HCT116 (cell line): ENCODE measurements at regions not wholly inside any gene's neighbourhood (a gene's known extent, or its start where the extent isn't known, plus 50 kb on each side); places are given as distances from the start of the nearest gene placed in this dataset.

Experiments used
- ATAC-seq: fragments of 200-7000 bp; cut with Tn5 transposase; 2 replicates; pipeline ENCODE4 v1.9.1; 2020; ENCODE audit warnings: mild to moderate bottlenecking, moderate library complexity
- BruUV-seq: library from RNA; stranded (reverse); fragments of 400-500 nt; replicated peaks from 2 replicates; lab custom pipeline; 2021; lab: Mats Ljungman, UMichigan
- CTCF ChIA-PET: fragments of 300-600 bp; sonication (Branson Sonifier 250); formaldehyde crosslinking; loops from one replicate; lab custom pipeline; 2021; ENCODE audit warnings: antibody characterized with exemption; lab: Charles Lee
- POLR2A ChIA-PET: fragments of 300-600, 350-600 bp; sonication (Branson Sonifier 250); formaldehyde crosslinking; loops from one replicate; lab custom pipeline; 2021; ENCODE audit warnings: antibody characterized with exemption; lab: Charles Lee
- RAD21 ChIA-PET, 2 experiments: fragments of 300-600 bp; sonication (Branson Sonifier 250); formaldehyde crosslinking; loops; one replicate each; lab custom pipeline; 2023; ENCODE audit warnings: low total read pairs in 2 of 2; ENCODE audit not compliant: uncharacterized antibody in 2 of 2, unreplicated experiment in 2 of 2, low non-redundant PET in 1 of 2; lab: Charles Lee
- DNase-seq: peaks from one replicate; pipeline ENCODE4 v3.0.0-alpha.2; 2010; ENCODE audit warnings: low read depth, low spot score
- H2AFZ ChIP-seq: fragments of 200-600 bp; shearing (Covaris generic), sonication (generic); 2 replicates; pipeline ENCODE4 v1.6.1; 2017; ENCODE audit warnings: low read depth, mixed run types, mixed read lengths, antibody characterized with exemption, low read length; ENCODE audit not compliant: poor library complexity, severe bottlenecking
- H3K27ac ChIP-seq: 2 replicates; pipeline ENCODE4 v1.5.1; 2012; ENCODE audit warnings: low read depth, low read length
- H3K27me3 ChIP-seq: fragments of 200-600 bp; sonication (generic); 2 replicates; pipeline ENCODE4 v1.6.1; 2016; ENCODE audit warnings: mixed run types, low read length, mixed read lengths; ENCODE audit not compliant: insufficient read depth
- H3K36me3 ChIP-seq, 2 experiments: fragments of 200-500 bp in 1 of 2; fragments of 200-600 bp in 1 of 2; sonication (Bioruptor generic) in 1 of 2; sonication (generic) in 1 of 2; 2 replicates each; pipeline versions ENCODE4 v1.5.1 to v1.6.1; 2014 to 2016; ENCODE audit warnings: low read length in 2 of 2, inconsistent platforms in 1 of 2, mixed read lengths in 1 of 2, mixed run types in 1 of 2; ENCODE audit not compliant: insufficient read depth in 2 of 2, control insufficient read depth in 1 of 2
- H3K4me1 ChIP-seq, 2 experiments: fragments of 200-600 bp in 1 of 2; sonication (generic) in 1 of 2; 2 replicates each; pipeline versions ENCODE4 v1.5.1 to v1.6.1; 2012 to 2017; ENCODE audit warnings: low read length in 2 of 2, inconsistent platforms in 1 of 2, mild to moderate bottlenecking in 1 of 2, mixed read lengths in 1 of 2, mixed run types in 1 of 2, moderate library complexity in 1 of 2; ENCODE audit not compliant: insufficient read depth in 2 of 2, control insufficient read depth in 1 of 2
- H3K4me2 ChIP-seq: fragments of 200-600 bp; sonication (generic); 2 replicates; pipeline ENCODE4 v1.6.1; 2017; ENCODE audit warnings: mixed run types, low read length, mixed read lengths
- H3K4me3 ChIP-seq, 2 experiments: fragments of 200-600 bp in 1 of 2; sonication (generic) in 1 of 2; replicated peaks in 1 of 2; 2 replicates each; pipeline ENCODE4 v1.5.1; 2011 to 2016; ENCODE audit warnings: low read length in 2 of 2, control low read depth in 1 of 2, low read depth in 1 of 2, mild to moderate bottlenecking in 1 of 2, mixed read lengths in 1 of 2, mixed run types in 1 of 2
- H3K79me2 ChIP-seq: fragments of 200-600 bp; sonication (generic); 2 replicates; pipeline ENCODE4 v1.6.1; 2017; ENCODE audit warnings: mild to moderate bottlenecking, mixed run types, low read length, moderate library complexity, mixed read lengths; ENCODE audit not compliant: insufficient read depth
- H3K9ac ChIP-seq: fragments of 200-600 bp; sonication (generic); 2 replicates; pipeline ENCODE4 v1.6.1; 2016; ENCODE audit warnings: low read length, mixed read lengths
- H3K9me2 ChIP-seq: fragments of 200-600 bp; sonication (generic), shearing (Covaris generic); 2 replicates; pipeline ENCODE4 v1.6.1; 2017; ENCODE audit warnings: mixed run types, mild to moderate bottlenecking, moderate library complexity; ENCODE audit not compliant: insufficient read depth
- H3K9me3 ChIP-seq, 2 experiments: fragments of 200-500 bp in 1 of 2; fragments of 200-600 bp in 1 of 2; sonication (Bioruptor generic) in 1 of 2; sonication (generic) in 1 of 2; 2 replicates each; pipeline ENCODE4 v1.6.1; 2014 to 2017; ENCODE audit warnings: low read length in 2 of 2, mixed read lengths in 2 of 2, inconsistent platforms in 1 of 2, low read depth in 1 of 2, mild to moderate bottlenecking in 1 of 2, mixed run types in 1 of 2, moderate library complexity in 1 of 2; ENCODE audit not compliant: control insufficient read depth in 1 of 2, insufficient read depth in 1 of 2
- H4K20me1 ChIP-seq: fragments of 200-600 bp; sonication (generic), shearing (Covaris generic); 2 replicates; pipeline ENCODE4 v1.6.1; 2017; ENCODE audit warnings: mixed run types, mild to moderate bottlenecking, moderate library complexity; ENCODE audit not compliant: insufficient read depth
- ATF3 ChIP-seq: IDR thresholded peaks from 2 replicates; pipeline ENCODE4 v1.6.1; 2012
- CBX3 ChIP-seq: IDR thresholded peaks from 2 replicates; pipeline ENCODE4 v1.6.1; 2012; ENCODE audit warnings: low read depth
- CEBPB ChIP-seq: IDR thresholded peaks from 2 replicates; pipeline ENCODE4 v1.6.1; 2012; ENCODE audit warnings: low read depth
- CTCF ChIP-seq, 3 experiments: fragments of 200-600 bp in 1 of 3; sonication (generic) in 1 of 3; IDR thresholded peaks in 2 of 3; conservative IDR thresholded peaks in 1 of 3; 2 replicates each; pipeline ENCODE4 v1.5.1; 2012 to 2017; ENCODE audit warnings: low read depth in 2 of 3, low read length in 2 of 3, antibody characterized with exemption in 1 of 3, borderline replicate concordance in 1 of 3, control low read depth in 1 of 3, mild to moderate bottlenecking in 1 of 3, mixed read lengths in 1 of 3, mixed run types in 1 of 3, moderate library complexity in 1 of 3; ENCODE audit not compliant: insufficient read depth in 1 of 3
- EGR1 ChIP-seq: IDR thresholded peaks from 2 replicates; pipeline ENCODE4 v1.6.1; 2012; ENCODE audit warnings: low read depth
- ELF1 ChIP-seq: IDR thresholded peaks from 2 replicates; pipeline ENCODE4 v1.6.1; 2012; ENCODE audit warnings: low read depth, borderline replicate concordance
- EZH2 ChIP-seq: fragments of 200-600 bp; sonication (generic); IDR thresholded peaks from 2 replicates; pipeline ENCODE4 v1.6.1; 2017; ENCODE audit warnings: antibody characterized with exemption, mixed run types
- EZH2phosphoT487 ChIP-seq: fragments of 200-600 bp; IDR thresholded peaks from 2 replicates; pipeline ENCODE4 v1.6.1; 2018; ENCODE audit warnings: antibody characterized with exemption, borderline replicate concordance
- FOSL1 ChIP-seq: IDR thresholded peaks from 2 replicates; pipeline ENCODE4 v1.6.1; 2012; ENCODE audit warnings: low read depth
- JUND ChIP-seq: IDR thresholded peaks from 2 replicates; pipeline ENCODE4 v1.6.1; 2012
- MAX ChIP-seq: IDR thresholded peaks from 2 replicates; pipeline ENCODE4 v1.6.1; 2012
- POLR2A ChIP-seq: IDR thresholded peaks from 2 replicates; pipeline ENCODE4 v1.7.0; 2011; ENCODE audit warnings: borderline replicate concordance; ENCODE audit not compliant: insufficient read depth, insufficient read length; ENCODE audit errors: extremely low read depth
- POLR2AphosphoS5 ChIP-seq: IDR thresholded peaks from 2 replicates; pipeline ENCODE4 v1.6.1; 2011; ENCODE audit warnings: mild to moderate bottlenecking, low read depth, low read length, moderate library complexity
- RAD21 ChIP-seq: IDR thresholded peaks from 2 replicates; pipeline ENCODE4 v1.6.1; 2012; ENCODE audit warnings: low read depth, mild to moderate bottlenecking
- REST ChIP-seq: IDR thresholded peaks from 2 replicates; pipeline ENCODE4 v1.6.1; 2012; ENCODE audit warnings: low read depth
- SIN3A ChIP-seq: IDR thresholded peaks from 2 replicates; pipeline ENCODE4 v1.6.1; 2012; ENCODE audit warnings: low read depth
- TCF7L2 ChIP-seq: IDR thresholded peaks from 2 replicates; pipeline ENCODE4 v1.7.0; 2011; ENCODE audit warnings: borderline replicate concordance, inconsistent platforms; ENCODE audit not compliant: insufficient read depth, insufficient read length; ENCODE audit errors: extremely low read depth
- YY1 ChIP-seq: IDR thresholded peaks from 2 replicates; pipeline ENCODE4 v1.6.1; 2011; ENCODE audit warnings: low read length, low read depth, moderate library complexity, mild to moderate bottlenecking; ENCODE audit not compliant: insufficient replicate concordance; ENCODE audit errors: extremely low read depth
- ZBTB33 ChIP-seq: IDR thresholded peaks from 2 replicates; pipeline ENCODE4 v1.6.1; 2011; ENCODE audit warnings: mild to moderate bottlenecking, low read length, moderate library complexity; ENCODE audit not compliant: insufficient replicate concordance; ENCODE audit errors: extremely low read depth
- ZFX ChIP-seq: fragments of 450-650 bp; IDR thresholded peaks from 2 replicates; pipeline ENCODE4 v1.6.1; 2017
- intact Hi-C: fragments of 100-400 bp; cut with micrococcal nuclease; formaldehyde crosslinking; loops from 2 replicates; pipeline ENCODE4 v1.10.0; 2022

- ChIA-PET RAD21 (no interaction called here), POLR2A (no interaction called here), CTCF (no interaction called here)
- no peaks in the 10 kb centered on the region for H3K9me2 ChIP-seq
- no peaks in the 10 kb centered on the region for H3K36me3 ChIP-seq
- H3K4me1 ChIP-seq = peaks cover 21 to 34% of the 10 kb centered on the region in 2 experiments
- H3K27me3 ChIP-seq = no peaks in the 10 kb centered on the region
- H3K9ac ChIP-seq = no peak overlapping the region
- H3K4me2 ChIP-seq = 0 out of 2 replicates have a peak overlapping the region, but pooled peaks have one; percentile 44
- H3K27ac ChIP-seq = no peak overlapping the region
- DNase-seq = no peak
- no TSS peak for BruUV-seq
- no peak for TF ChIP-seq MAX
- TF ChIP-seq POLR2A = no peak
- no peak for TF ChIP-seq EGR1
- TF ChIP-seq SIN3A = no peak
- no peak for TF ChIP-seq ATF3
- TF ChIP-seq CTCF (IDR thresholded peaks at IDR 0.05 in 2 of 3, conservative IDR thresholded peaks at IDR 0.05 in 1 of 3; ENCODE audit: borderline replicate concordance in 1 of 3, insufficient read depth in 1 of 3, low read depth in 2 of 3, low read length in 2 of 3) = no peak
- no peak for TF ChIP-seq EZH2
- TF ChIP-seq EZH2phosphoT487 = no peak
- no peak for TF ChIP-seq CEBPB
- TF ChIP-seq FOSL1 = no peak
- TF ChIP-seq POLR2AphosphoS5 = no peak
- TF ChIP-seq YY1 = no peak
- TF ChIP-seq ZFX = no peak
- no peak for TF ChIP-seq ELF1
- no peak for TF ChIP-seq REST
- no peak for TF ChIP-seq TCF7L2
- TF ChIP-seq RAD21 = no peak
- no peak for TF ChIP-seq JUND
- TF ChIP-seq CBX3 = no peak
- no peak for TF ChIP-seq ZBTB33
- H4K20me1 ChIP-seq = no peaks in the 10 kb centered on the region
- H3K9me3 ChIP-seq = no peaks in the 10 kb centered on the region
- no peak for ATAC-seq
- H2AFZ ChIP-seq = no peak overlapping the region
- intact Hi-C loops = no loop called here
- no peak overlapping the region for H3K4me3 ChIP-seq
- H3K79me2 ChIP-seq = no peaks in the 10 kb centered on the region
Observed at GRCh38 chr20:50313522-50313820, 122.8 kb downstream of the CEBPB start.
